ENCODE measurements at regions not wholly inside any gene's neighbourhood (a gene's known extent, or its start where the extent isn't known, plus 50 kb on each side); places are given as distances from the start of the nearest gene placed in this dataset.

GRCh38 chr15:66842710-66843441 lies 140.8 kb downstream of the SMAD6 start:
- peak overlapping the region; percentile 41 for H3K9ac ChIP-seq (ENCODE audit: low read length)
- H3K4me1 ChIP-seq (ENCODE audit: control insufficient read depth, insufficient read depth, low read length): peaks cover 18% of the 10 kb centered on the region
- H3K4me3 ChIP-seq (ENCODE audit: low read length): no peak overlapping the region
- no peaks in the 10 kb centered on the region for H3K27me3 ChIP-seq (ENCODE audit: control insufficient read depth, insufficient read depth, low read length)
- H3K36me3 ChIP-seq (ENCODE audit: control insufficient read depth, insufficient read depth, low read length): no peaks in the 10 kb centered on the region
- H3K9me3 ChIP-seq (ENCODE audit: control insufficient read depth, low read length): no peaks in the 10 kb centered on the region

DNA sequence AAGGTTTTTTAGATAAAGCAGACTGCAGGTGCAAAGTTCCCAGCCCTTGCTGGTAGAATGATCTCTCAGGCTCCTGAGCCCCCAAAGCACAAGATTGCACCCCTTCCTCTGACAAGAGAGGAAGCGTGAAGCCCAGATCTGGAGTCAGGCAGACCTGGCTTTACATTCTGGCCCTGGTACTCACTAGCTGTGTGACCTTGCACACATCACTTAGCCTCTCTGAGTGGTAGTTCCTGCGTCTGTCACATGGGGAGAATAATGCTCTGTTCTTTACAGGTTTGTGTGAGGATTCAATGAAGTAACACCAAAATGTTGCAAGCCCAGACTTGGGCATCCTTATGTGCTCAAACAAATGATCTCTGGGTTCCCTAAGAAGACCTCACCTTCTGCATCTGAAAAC lies 141.5 kb downstream of the SMAD6 start:
- Histone ChIP-seq H3K4me3 (ENCODE audit: low read length) (no peak overlapping the region), H3K27me3 (ENCODE audit: control insufficient read depth, insufficient read depth, low read length) (no peaks in the 10 kb centered on the region), H3K9me3 (ENCODE audit: control insufficient read depth, low read length) (no peaks in the 10 kb centered on the region), H3K36me3 (ENCODE audit: control insufficient read depth, insufficient read depth, low read length) (no peaks in the 10 kb centered on the region), H3K4me1 (ENCODE audit: control insufficient read depth, insufficient read depth, low read length) (peaks cover 18% of the 10 kb centered on the region), H3K9ac (ENCODE audit: low read length) (no peak overlapping the region)

- H3K9me3 ChIP-seq (ENCODE audit: control insufficient read depth, low read length): no peaks in the 10 kb centered on the region
- peak overlapping the region; percentile 7 for H3K9ac ChIP-seq (ENCODE audit: low read length)
- no peaks in the 10 kb centered on the region for H3K36me3 ChIP-seq (ENCODE audit: control insufficient read depth, insufficient read depth, low read length)
- no peaks in the 10 kb centered on the region for H3K27me3 ChIP-seq (ENCODE audit: control insufficient read depth, insufficient read depth, low read length)
- H3K4me1 ChIP-seq (ENCODE audit: control insufficient read depth, insufficient read depth, low read length): peaks cover 18% of the 10 kb centered on the region
- no peak overlapping the region for H3K4me3 ChIP-seq (ENCODE audit: low read length)
Observed at GRCh38 chr15:66844041-66844746, 142.2 kb downstream of the SMAD6 start.

GRCh38 chr15:66844747-66845145 lies 142.7 kb downstream of the SMAD6 start:
- peaks cover 20% of the 10 kb centered on the region for H3K4me1 ChIP-seq (ENCODE audit: control insufficient read depth, insufficient read depth, low read length)

DNA sequence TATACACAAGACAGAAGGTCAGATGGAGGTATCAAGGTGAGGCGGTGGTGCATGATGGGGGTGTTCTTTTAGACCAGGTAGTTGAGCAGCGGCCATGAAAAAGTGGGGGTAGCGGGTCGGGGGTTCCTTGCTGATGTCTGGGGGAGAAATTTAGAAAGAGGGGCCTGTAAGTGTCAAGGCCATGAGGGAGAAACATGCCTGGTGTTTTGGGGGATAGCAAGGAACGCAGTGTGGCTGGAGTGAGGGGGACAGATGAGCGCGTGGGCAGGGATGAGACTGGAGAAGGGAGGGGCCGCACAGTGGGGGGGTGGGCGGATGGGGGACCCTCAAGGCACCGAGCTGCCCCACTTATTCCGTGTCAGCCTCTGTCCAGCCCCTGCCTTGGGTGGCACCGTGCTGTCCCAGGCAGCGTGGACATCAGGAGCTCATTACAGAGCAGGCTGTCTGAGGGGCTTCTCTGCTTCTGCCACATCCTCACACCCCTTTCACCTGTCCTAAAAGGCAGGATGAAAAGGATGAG lies 143.3 kb downstream of the SMAD6 start:
- H3K36me3 ChIP-seq (ENCODE audit: control insufficient read depth, insufficient read depth, low read length): no peaks in the 10 kb centered on the region
- H3K27me3 ChIP-seq (ENCODE audit: control insufficient read depth, insufficient read depth, low read length): no peaks in the 10 kb centered on the region
- H3K4me1 ChIP-seq (ENCODE audit: control insufficient read depth, insufficient read depth, low read length): peaks cover 26% of the 10 kb centered on the region
- no peak overlapping the region for H3K9ac ChIP-seq (ENCODE audit: low read length)
- H3K4me3 ChIP-seq (ENCODE audit: low read length): no peak overlapping the region
- H3K9me3 ChIP-seq (ENCODE audit: control insufficient read depth, low read length): no peaks in the 10 kb centered on the region

More at GRCh38 chr15:66844747-66845145, 142.7 kb downstream of the SMAD6 start:
- Histone ChIP-seq H3K36me3 (ENCODE audit: control insufficient read depth, insufficient read depth, low read length) (no peaks in the 10 kb centered on the region), H3K4me3 (ENCODE audit: low read length) (no peak overlapping the region), H3K27me3 (ENCODE audit: control insufficient read depth, insufficient read depth, low read length) (no peaks in the 10 kb centered on the region), H3K9ac (ENCODE audit: low read length) (no peak overlapping the region), H3K9me3 (ENCODE audit: control insufficient read depth, low read length) (no peaks in the 10 kb centered on the region)

- no peak overlapping the region for H3K9ac ChIP-seq (ENCODE audit: low read length)
- peaks cover 32% of the 10 kb centered on the region for H3K4me1 ChIP-seq (ENCODE audit: control insufficient read depth, insufficient read depth, low read length)
- no peaks in the 10 kb centered on the region for H3K9me3 ChIP-seq (ENCODE audit: control insufficient read depth, low read length)
- H3K36me3 ChIP-seq (ENCODE audit: control insufficient read depth, insufficient read depth, low read length): no peaks in the 10 kb centered on the region
- no peaks in the 10 kb centered on the region for H3K27me3 ChIP-seq (ENCODE audit: control insufficient read depth, insufficient read depth, low read length)
- no peak overlapping the region for H3K4me3 ChIP-seq (ENCODE audit: low read length)
Observed at GRCh38 chr15:66846031-66846430, 144.0 kb downstream of the SMAD6 start.

- Histone ChIP-seq H3K4me1 (ENCODE audit: control insufficient read depth, insufficient read depth, low read length) (peaks cover 32% of the 10 kb centered on the region), H3K27me3 (ENCODE audit: control insufficient read depth, insufficient read depth, low read length) (no peaks in the 10 kb centered on the region), H3K9ac (ENCODE audit: low read length) (no peak overlapping the region), H3K9me3 (ENCODE audit: control insufficient read depth, low read length) (no peaks in the 10 kb centered on the region), H3K4me3 (ENCODE audit: low read length) (no peak overlapping the region), H3K36me3 (ENCODE audit: control insufficient read depth, insufficient read depth, low read length) (no peaks in the 10 kb centered on the region)
Observed at GRCh38 chr15:66846811-66847210, 144.8 kb downstream of the SMAD6 start.

DNA sequence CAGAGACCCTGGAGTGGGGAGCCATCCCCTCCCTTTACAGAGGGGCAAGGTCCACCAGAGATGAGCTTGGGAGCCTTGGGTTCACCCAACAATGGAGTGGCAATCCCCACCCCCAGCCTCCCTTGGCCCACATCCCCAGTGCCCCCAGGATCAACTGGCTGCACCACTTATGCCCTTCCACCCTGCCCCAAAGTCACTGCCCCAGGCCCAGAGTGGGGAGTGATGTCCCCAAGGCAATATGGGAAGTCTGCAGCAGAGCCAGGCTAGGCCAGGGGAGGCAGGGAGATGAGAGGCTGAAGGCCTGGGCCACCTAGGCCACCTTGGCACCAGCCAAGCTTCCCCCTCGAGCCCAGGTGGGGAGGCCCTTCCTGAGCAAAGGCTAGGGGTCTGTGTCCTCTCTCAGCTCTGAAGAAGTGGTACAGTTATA lies 145.5 kb downstream of the SMAD6 start:
- H3K27me3 ChIP-seq (ENCODE audit: control insufficient read depth, insufficient read depth, low read length): no peaks in the 10 kb centered on the region
- H3K4me1 ChIP-seq (ENCODE audit: control insufficient read depth, insufficient read depth, low read length): peaks cover 29% of the 10 kb centered on the region
- H3K9ac ChIP-seq (ENCODE audit: low read length): no peak overlapping the region

DNA sequence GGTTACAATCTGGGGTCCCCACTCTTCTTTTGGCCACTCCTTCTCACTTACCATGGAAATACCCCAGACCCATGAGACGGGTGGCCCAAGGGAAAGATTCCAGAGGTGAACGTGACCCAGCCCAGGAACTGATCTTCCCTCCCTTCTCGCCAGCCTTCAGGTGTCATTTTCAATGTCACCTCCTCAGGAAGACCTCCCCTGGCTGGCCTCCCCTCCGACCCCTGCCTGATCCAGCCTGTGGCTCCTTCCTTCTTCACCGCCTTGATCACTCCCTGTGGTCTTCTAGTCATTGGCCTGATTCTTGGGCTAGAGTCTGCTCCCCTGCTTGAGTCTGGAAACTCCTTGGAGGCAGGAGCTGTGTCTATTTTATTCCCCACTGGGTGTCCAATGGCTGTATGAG lies 146.1 kb downstream of the SMAD6 start:
- no peak overlapping the region for H3K4me3 ChIP-seq (ENCODE audit: low read length)
- no peaks in the 10 kb centered on the region for H3K36me3 ChIP-seq (ENCODE audit: control insufficient read depth, insufficient read depth, low read length)
- H3K9ac ChIP-seq (ENCODE audit: low read length): no peak overlapping the region
- H3K9me3 ChIP-seq (ENCODE audit: control insufficient read depth, low read length): no peaks in the 10 kb centered on the region
- H3K4me1 ChIP-seq (ENCODE audit: control insufficient read depth, insufficient read depth, low read length): peaks cover 26% of the 10 kb centered on the region
- H3K27me3 ChIP-seq (ENCODE audit: control insufficient read depth, insufficient read depth, low read length): no peaks in the 10 kb centered on the region

More for the DNA sequence above, 145.5 kb downstream of the SMAD6 start:
- Histone ChIP-seq H3K9me3 (ENCODE audit: control insufficient read depth, low read length) (no peaks in the 10 kb centered on the region), H3K36me3 (ENCODE audit: control insufficient read depth, insufficient read depth, low read length) (no peaks in the 10 kb centered on the region), H3K4me3 (ENCODE audit: low read length) (no peak overlapping the region)

GRCh38 chr15:66848686-66849392 lies 146.8 kb downstream of the SMAD6 start:
- peaks cover 25% of the 10 kb centered on the region for H3K4me1 ChIP-seq (ENCODE audit: control insufficient read depth, insufficient read depth, low read length)
- no peak overlapping the region for H3K9ac ChIP-seq (ENCODE audit: low read length)
- H3K27me3 ChIP-seq (ENCODE audit: control insufficient read depth, insufficient read depth, low read length): no peaks in the 10 kb centered on the region
- H3K9me3 ChIP-seq (ENCODE audit: control insufficient read depth, low read length): no peaks in the 10 kb centered on the region
- H3K36me3 ChIP-seq (ENCODE audit: control insufficient read depth, insufficient read depth, low read length): no peaks in the 10 kb centered on the region
- no peak overlapping the region for H3K4me3 ChIP-seq (ENCODE audit: low read length)

DNA sequence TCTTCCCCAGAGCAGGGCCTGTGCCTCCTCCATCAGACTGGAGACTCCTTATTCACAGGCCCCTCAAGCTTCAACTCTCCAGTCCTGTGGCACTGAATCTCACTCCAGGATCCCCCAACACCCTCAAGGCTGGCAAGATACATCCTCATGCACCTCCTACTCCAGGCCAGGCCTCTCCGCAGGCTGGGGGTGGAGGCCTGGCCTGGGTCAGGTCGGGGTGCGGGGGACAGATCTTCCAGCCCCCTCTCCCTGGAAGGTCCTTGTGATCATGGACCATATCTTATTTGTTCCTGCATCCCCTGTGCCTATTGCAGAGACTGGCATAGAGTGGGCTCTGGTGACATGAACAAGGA lies 147.3 kb downstream of the SMAD6 start:
- Histone ChIP-seq H3K36me3 (ENCODE audit: control insufficient read depth, insufficient read depth, low read length) (no peaks in the 10 kb centered on the region), H3K9me3 (ENCODE audit: control insufficient read depth, low read length) (no peaks in the 10 kb centered on the region), H3K4me1 (ENCODE audit: control insufficient read depth, insufficient read depth, low read length) (peaks cover 25% of the 10 kb centered on the region), H3K27me3 (ENCODE audit: control insufficient read depth, insufficient read depth, low read length) (no peaks in the 10 kb centered on the region), H3K9ac (ENCODE audit: low read length) (no peak overlapping the region), H3K4me3 (ENCODE audit: low read length) (no peak overlapping the region)

- Histone ChIP-seq H3K4me3 (ENCODE audit: low read length) (no peak overlapping the region), H3K9me3 (ENCODE audit: control insufficient read depth, low read length) (no peaks in the 10 kb centered on the region), H3K4me1 (ENCODE audit: control insufficient read depth, insufficient read depth, low read length) (peaks cover 25% of the 10 kb centered on the region), H3K36me3 (ENCODE audit: control insufficient read depth, insufficient read depth, low read length) (no peaks in the 10 kb centered on the region), H3K9ac (ENCODE audit: low read length) (peak overlapping the region; percentile 15), H3K27me3 (ENCODE audit: control insufficient read depth, insufficient read depth, low read length) (no peaks in the 10 kb centered on the region)
Observed at GRCh38 chr15:66849746-66850077, 147.7 kb downstream of the SMAD6 start.

Measured in mucosa of stomach (tissue), 1 donor.